Heart left ventricle (tissue), 16 donors: ENCODE measurements at regions not wholly inside any gene's neighbourhood (a gene's known extent, or its start where the extent isn't known, plus 50 kb on each side); places are given as distances from the start of the nearest gene placed in this dataset.

Experiments
- ATAC-seq, 4 donors: fragments of 200-7000 bp; cut with Tn5 transposase; one replicate each; pipeline ENCODE4 v1.9.1; 2020 to 2022; ENCODE audit warnings: moderate library complexity in 4 of 4, mild to moderate bottlenecking in 3 of 4, moderate number of reproducible peaks in 1 of 4
- DNase-seq, 5 donors: peaks; one replicate each; pipeline ENCODE4 v3.0.0-alpha.2; 2020
- H3K27ac ChIP-seq, 12 donors: fragments of 200-600 bp; sonication (generic) in 4 of 12; one replicate each; pipeline versions ENCODE4 v1.5.0 to v1.8.0; 2016 to 2022; ENCODE audit warnings: mild to moderate bottlenecking in 2 of 12
- H3K27me3 ChIP-seq, 9 donors: fragments of 200-600 bp; sonication (generic) in 2 of 9; one replicate each; pipeline versions ENCODE4 v1.5.1 to v1.8.0; 2016 to 2022; ENCODE audit warnings: mild to moderate bottlenecking in 3 of 9
- H3K36me3 ChIP-seq, 9 donors: fragments of 200-600 bp; sonication (generic) in 2 of 9; one replicate each; pipeline versions ENCODE4 v1.5.0 to v1.8.0; 2018 to 2022; ENCODE audit warnings: mild to moderate bottlenecking in 2 of 9
- H3K4me1 ChIP-seq, 12 donors: fragments of 200-600 bp; sonication (generic) in 4 of 12; one replicate each; pipeline versions ENCODE4 v1.5.0 to v1.8.0; 2016 to 2022; ENCODE audit warnings: mild to moderate bottlenecking in 3 of 12
- H3K4me3 ChIP-seq, 12 donors: fragments of 200-600 bp; sonication (generic) in 4 of 12; one replicate each; pipeline versions ENCODE4 v1.5.0 to v1.8.0; 2017 to 2022; ENCODE audit warnings: mild to moderate bottlenecking in 9 of 12, moderate library complexity in 4 of 12
- H3K9me3 ChIP-seq, 12 donors: fragments of 200-600 bp; sonication (generic) in 4 of 12; one replicate each; pipeline versions ENCODE4 v1.5.0 to v1.8.0; 2016 to 2022; ENCODE audit warnings: mild to moderate bottlenecking in 1 of 12
- POLR2A ChIP-seq, 2 donors: fragments of 450-650 bp; IDR thresholded peaks; one replicate each; pipeline ENCODE4 v1.6.1; 2017; ENCODE audit warnings: antibody characterized with exemption in 2 of 2, mild to moderate bottlenecking in 2 of 2, moderate library complexity in 2 of 2
- WGBS, 4 donors: extraction: QIAGEN DNeasy Blood & Tissue Kit in 2 of 4; methylation state at CpG; one replicate each; pipeline versions ENCODE4 v1.1.5 to v1.1.7; 2013 to 2018; 5-methylcytosine and 5-hydroxymethylcytosine counted together
- intact Hi-C, 10 donors: fragments of 100-400 bp; cut with DNase I; formaldehyde crosslinking; loops; one replicate each; pipeline versions ENCODE4 v1.11.1 to v1.14.2; 2022
- TF ChIP-seq, protein P1 (sequence below), 12 donors: fragments of 200-600 bp; sonication (generic) in 4 of 12; IDR thresholded peaks; one replicate each; pipeline versions ENCODE4 v1.5.0 to v1.8.0; 2018 to 2022; ENCODE audit warnings: antibody characterized with exemption in 12 of 12, mild to moderate bottlenecking in 5 of 12
- donor health status: ischemic (EF 13 %, LVEDD 7.1; RV severe dilation, severe dysfunction).
- donor health status: healthy with polysubstance abuse.
- donor health status: DM: no; HTN: yes; CAD: no.
- donor health status: DM: no; HTN: no; CAD: no.
- donor health status: ischemic (EF 25% LVEDD 6.9; RV normal size, moderate dysfunction).
- donor health status: ischemic (EF 25% LVEDD 5.7; RV mildly dilated, moderate dysfunction).
- donor health status: healthy.
- donor health status: DM: yes; HTN: yes; CAD: no.
- donor health status: ischemic (EF 35%, LVEDD 5.7; RV mildly dilated, moderate dysfunction).
- donor health status: nonischemic (EF 11% LVEDD 7.7; RV severe dilation, severe dysfunction).
- donor health status: DM: yes; HTN: yes; CAD: no.
- donor health status: PGD.
- donor health status: ischemic (EF 29% LVEDD 5.4; RV normal size, mild dysfunction).
- donor health status: nonischemic (EF 23%, LVEDD 6.1; RV moderate dilation, normal function).

DNA sequence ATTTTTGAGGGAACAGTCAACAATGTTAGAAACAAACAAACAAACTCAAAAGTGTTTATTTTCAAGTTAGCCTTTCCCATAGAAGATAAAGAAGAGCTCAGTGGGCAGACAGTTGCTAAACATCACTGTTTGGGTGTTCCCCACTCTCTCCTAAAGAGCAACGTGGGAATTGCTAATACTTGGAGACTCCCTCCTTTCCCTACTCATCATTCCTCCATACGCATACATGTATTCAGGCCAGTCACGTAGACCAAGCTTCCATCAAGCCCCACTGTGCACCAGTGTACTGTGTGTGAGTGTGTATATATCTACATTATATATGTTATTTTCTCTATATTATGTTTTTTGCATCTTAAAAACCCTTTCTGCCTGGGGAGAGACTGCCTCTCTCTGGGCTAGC lies 115.0 kb upstream of the EGFLAM start:
- no peaks in the 10 kb centered on the region for H3K9me3 ChIP-seq
- H3K4me1 ChIP-seq = no peaks in the 10 kb centered on the region
- no peaks in the 10 kb centered on the region for H3K36me3 ChIP-seq
- intact Hi-C loops = no loop called here
- no peak overlapping the region for H3K4me3 ChIP-seq
- WGBS, 4 donors = 75 to 82% (median 76%) methylated on average over 3 of the region's 3 CpGs
- DNase-seq (no peak), ATAC-seq (no peak)
- no peak overlapping the region for H3K27ac ChIP-seq
- TF ChIP-seq POLR2A (IDR thresholded peaks at IDR 0.05) = no peak
- TF ChIP-seq, protein P1, sequence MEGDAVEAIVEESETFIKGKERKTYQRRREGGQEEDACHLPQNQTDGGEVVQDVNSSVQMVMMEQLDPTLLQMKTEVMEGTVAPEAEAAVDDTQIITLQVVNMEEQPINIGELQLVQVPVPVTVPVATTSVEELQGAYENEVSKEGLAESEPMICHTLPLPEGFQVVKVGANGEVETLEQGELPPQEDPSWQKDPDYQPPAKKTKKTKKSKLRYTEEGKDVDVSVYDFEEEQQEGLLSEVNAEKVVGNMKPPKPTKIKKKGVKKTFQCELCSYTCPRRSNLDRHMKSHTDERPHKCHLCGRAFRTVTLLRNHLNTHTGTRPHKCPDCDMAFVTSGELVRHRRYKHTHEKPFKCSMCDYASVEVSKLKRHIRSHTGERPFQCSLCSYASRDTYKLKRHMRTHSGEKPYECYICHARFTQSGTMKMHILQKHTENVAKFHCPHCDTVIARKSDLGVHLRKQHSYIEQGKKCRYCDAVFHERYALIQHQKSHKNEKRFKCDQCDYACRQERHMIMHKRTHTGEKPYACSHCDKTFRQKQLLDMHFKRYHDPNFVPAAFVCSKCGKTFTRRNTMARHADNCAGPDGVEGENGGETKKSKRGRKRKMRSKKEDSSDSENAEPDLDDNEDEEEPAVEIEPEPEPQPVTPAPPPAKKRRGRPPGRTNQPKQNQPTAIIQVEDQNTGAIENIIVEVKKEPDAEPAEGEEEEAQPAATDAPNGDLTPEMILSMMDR (IDR thresholded peaks at IDR 0.05) = no peak
- no peaks in the 10 kb centered on the region for H3K27me3 ChIP-seq

DNA sequence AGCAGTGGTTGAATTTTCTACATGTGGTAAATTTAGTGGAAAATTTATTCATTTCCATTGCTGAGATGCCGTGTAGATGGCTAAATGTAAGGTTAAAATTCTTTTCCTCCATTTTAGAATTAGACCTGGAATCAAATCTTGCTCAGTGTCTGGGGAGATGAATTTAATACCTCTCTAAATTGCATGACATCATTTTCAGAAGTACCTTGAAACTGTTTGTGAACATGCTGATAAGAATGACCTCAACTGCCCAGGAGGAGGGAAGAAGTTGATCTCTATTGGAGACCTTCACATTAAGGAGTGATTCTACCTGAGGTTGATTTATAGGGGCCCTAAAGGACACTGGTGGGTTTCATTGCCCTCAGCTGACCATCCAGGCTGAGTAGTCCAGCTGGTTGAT lies 116.7 kb upstream of the EGFLAM start:
- no peak for ATAC-seq
- no peak for DNase-seq
- intact Hi-C loops = no loop called here
- TF ChIP-seq, protein P1 (IDR thresholded peaks at IDR 0.05) = no peak
- no peak for TF ChIP-seq POLR2A (IDR thresholded peaks at IDR 0.05)
- no peak overlapping the region for H3K27ac ChIP-seq
- no peak overlapping the region for H3K4me3 ChIP-seq
- no peaks in the 10 kb centered on the region for H3K4me1 ChIP-seq
- H3K9me3 ChIP-seq = no peaks in the 10 kb centered on the region
- 88 to 93% (median 91%) methylated on average over 1 of the region's 1 CpG for WGBS, 4 donors
- H3K36me3 ChIP-seq = no peaks in the 10 kb centered on the region
- H3K27me3 ChIP-seq = no peaks in the 10 kb centered on the region

DNA sequence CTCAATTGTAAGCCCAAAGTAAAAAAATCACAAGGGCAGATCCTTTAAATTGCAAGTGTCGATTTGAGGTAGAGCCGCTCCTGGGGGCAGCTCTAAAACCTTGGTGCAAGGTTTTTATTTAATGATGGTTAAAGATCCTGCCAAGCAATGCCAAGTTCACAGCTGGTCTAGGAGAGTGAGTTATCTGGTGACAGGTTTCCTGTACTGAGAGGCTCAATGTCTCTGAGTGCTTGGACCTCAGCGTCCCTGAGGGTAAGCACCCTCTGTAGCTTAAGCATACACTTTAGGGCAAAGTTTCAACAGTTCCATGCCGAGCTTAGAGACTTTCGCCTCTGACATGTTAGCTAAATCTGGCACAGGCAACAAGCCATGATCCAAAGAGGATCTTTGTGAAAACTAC lies 119.8 kb upstream of the EGFLAM start:
- Histone ChIP-seq H3K27ac (no peak overlapping the region), H3K4me3 (no peak overlapping the region), H3K9me3 (no peaks in the 10 kb centered on the region), H3K4me1 (no peaks in the 10 kb centered on the region), H3K36me3 (no peaks in the 10 kb centered on the region), H3K27me3 (peaks cover 0 to 4% (median 0%) of the 10 kb centered on the region in 9 donors)
- 69 to 82% (median 73%) methylated on average over 5 of the region's 5 CpGs for WGBS, 4 donors
- TF ChIP-seq, protein P1 (IDR thresholded peaks at IDR 0.05) = no peak
- no peak for TF ChIP-seq POLR2A (IDR thresholded peaks at IDR 0.05)
- intact Hi-C loops = no loop called here
- DNase-seq (no peak), ATAC-seq (no peak)

DNA sequence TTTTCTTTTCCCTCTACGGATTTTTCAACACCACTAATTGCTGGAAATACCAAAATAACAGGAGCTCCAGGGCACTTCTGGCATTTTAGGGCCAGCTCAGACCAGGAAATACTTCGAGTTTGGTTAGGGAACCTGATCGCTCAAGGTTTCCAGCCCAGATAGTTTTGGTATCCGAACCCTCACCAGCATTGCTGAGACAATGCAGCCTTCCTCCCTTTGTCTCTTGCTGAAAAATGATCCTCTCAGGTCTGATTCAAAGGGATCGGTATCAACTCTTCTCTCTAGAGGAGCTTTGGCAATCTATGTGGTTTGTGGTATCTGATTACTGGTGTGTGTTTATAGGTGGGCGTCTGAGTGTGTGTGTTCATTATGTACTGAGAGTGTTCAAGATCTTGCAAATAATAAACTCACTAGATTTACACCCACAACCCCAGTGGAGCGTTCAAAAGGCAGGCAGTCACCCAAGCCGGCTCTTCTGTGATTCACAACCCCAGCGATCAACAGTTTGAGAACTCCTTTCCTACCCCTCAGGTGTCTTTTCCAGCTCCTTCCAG lies 122.8 kb upstream of the EGFLAM start:
- Histone ChIP-seq H3K36me3 (no peaks in the 10 kb centered on the region), H3K4me3 (no peak overlapping the region), H3K9me3 (no peaks in the 10 kb centered on the region), H3K27me3 (peaks cover 0 to 4% (median 0%) of the 10 kb centered on the region in 9 donors), H3K4me1 (no peaks in the 10 kb centered on the region), H3K27ac (no peak overlapping the region)
- DNase-seq (no peak), ATAC-seq (no peak)
- TF ChIP-seq POLR2A (IDR thresholded peaks at IDR 0.05) = no peak
- TF ChIP-seq, protein P1 (IDR thresholded peaks at IDR 0.05) = no peak
- intact Hi-C loops = no loop called here
- WGBS, 4 donors = 81 to 83% (median 82%) methylated on average over 9 of the region's 9 CpGs
